Transverse colon (tissue), 4 donors: ENCODE measurements at regions not wholly inside any gene's neighbourhood (a gene's known extent, or its start where the extent isn't known, plus 50 kb on each side); places are given as distances from the start of the nearest gene placed in this dataset.

Source experiments
- DNase-seq: peaks from one replicate; pipeline ENCODE4 v3.0.0-alpha.2; 2019
- H3K27ac ChIP-seq, 4 donors: fragments of 200-600 bp; sonication (generic); 2 replicates each; pipeline ENCODE4 v1.5.1; 2016 to 2018; ENCODE audit warnings: inconsistent platforms in 4 of 4
- H3K27me3 ChIP-seq: fragments of 200-600 bp; sonication (generic); 2 replicates; pipeline ENCODE4 v1.5.1; 2017; ENCODE audit warnings: inconsistent platforms
- H3K36me3 ChIP-seq, 4 donors: fragments of 200-600 bp; sonication (generic); 2 replicates each; pipeline ENCODE4 v1.5.1; 2017 to 2019; ENCODE audit warnings: inconsistent platforms in 4 of 4
- H3K4me1 ChIP-seq, 4 donors: fragments of 200-600 bp; sonication (generic); 2 replicates each; pipeline ENCODE4 v1.5.1; 2017 to 2020; ENCODE audit warnings: inconsistent platforms in 4 of 4
- H3K4me3 ChIP-seq, 4 donors: fragments of 200-600 bp; sonication (generic); 1 replicate in 1 of 4; 2 replicates in 3 of 4; pipeline versions ENCODE4 v1.5.1 to v1.6.1; 2017 to 2019; ENCODE audit warnings: inconsistent platforms in 4 of 4
- H3K9me3 ChIP-seq, 2 donors: fragments of 200-600 bp; sonication (generic); 2 replicates each; pipeline ENCODE4 v1.5.1; 2017 to 2019; ENCODE audit warnings: inconsistent platforms in 2 of 2
- EP300 ChIP-seq: sonication (generic); formaldehyde crosslinking; IDR thresholded peaks from one replicate; pipeline ENCODE4 v1.6.1; 2017; ENCODE audit warnings: antibody characterized with exemption, low read depth
- POLR2A ChIP-seq: fragments of 450-650 bp; IDR thresholded peaks from one replicate; pipeline ENCODE4 v1.6.1; 2016; ENCODE audit warnings: antibody characterized with exemption, mild to moderate bottlenecking, moderate library complexity
- POLR2AphosphoS5 ChIP-seq, 3 donors: sonication (generic); formaldehyde crosslinking; IDR thresholded peaks; one replicate each; pipeline ENCODE4 v1.6.1; 2016; ENCODE audit warnings: antibody characterized with exemption in 3 of 3
- WGBS, 2 donors: methylation state at CpG; one replicate each; pipeline ENCODE4 v1.1.5; 2018; ENCODE audit warnings: low coverage in 1 of 2; 5-methylcytosine and 5-hydroxymethylcytosine counted together
- in situ Hi-C, 4 donors: fragments of 200-750 bp; cut with MboI; loops; one replicate each; pipeline versions ENCODE4 v1.15.0 to v1.15.1; 2017; ENCODE audit warnings: low sequenced_read_pairs in 3 of 4, low pct_ligation_motif_present in 1 of 4, low pct_unique_long_range_greater_than_20kb in 1 of 4
- intact Hi-C: fragments of 100-400 bp; cut with DNase I; formaldehyde crosslinking; loops from one replicate; pipeline ENCODE4 v1.15.1; 2023; ENCODE audit warnings: low total_unique reads
- TF ChIP-seq, protein P1 (sequence below), 5 experiments: fragments of 200-600 bp in 3 of 5; fragments of 450-650 bp in 2 of 5; sonication (generic) in 3 of 5; IDR thresholded peaks; 1 replicate in 2 of 5; 2 replicates in 3 of 5; pipeline ENCODE4 v1.5.1; 2016 to 2017; ENCODE audit warnings: antibody characterized with exemption in 5 of 5, inconsistent platforms in 3 of 5, mild to moderate bottlenecking in 2 of 5, moderate library complexity in 1 of 5

DNA sequence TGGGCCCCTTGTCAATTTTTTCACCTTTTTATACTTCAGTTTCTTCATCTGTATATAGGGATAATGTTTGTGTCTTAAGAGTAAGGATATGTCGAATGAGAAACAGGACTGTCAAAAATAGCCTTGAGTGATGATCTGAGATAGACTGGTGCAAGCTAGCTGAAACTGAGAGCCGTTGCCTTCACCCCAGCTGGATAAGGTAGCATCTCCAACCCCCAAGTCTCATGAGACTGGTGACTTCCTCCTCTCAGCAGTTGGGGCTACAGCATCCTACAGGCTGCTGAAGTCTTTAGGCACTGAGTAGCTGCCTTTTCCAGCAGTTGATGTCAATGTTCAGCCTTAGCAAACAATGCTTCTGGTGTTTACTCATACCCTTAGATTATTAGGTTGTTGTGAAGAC is 330.2 kb downstream of the OSTF1 start:
- Histone ChIP-seq H3K4me3 (no peak overlapping the region), H3K27me3 (no peaks in the 10 kb centered on the region), H3K36me3 (no peaks in the 10 kb centered on the region), H3K27ac (no peak overlapping the region), H3K9me3 (no peaks in the 10 kb centered on the region), H3K4me1 (no peaks in the 10 kb centered on the region)
- TF ChIP-seq EP300 (no peak), POLR2A (no peak), POLR2AphosphoS5 (IDR thresholded peaks at IDR 0.05) (no peak)
- TF ChIP-seq, protein P1, sequence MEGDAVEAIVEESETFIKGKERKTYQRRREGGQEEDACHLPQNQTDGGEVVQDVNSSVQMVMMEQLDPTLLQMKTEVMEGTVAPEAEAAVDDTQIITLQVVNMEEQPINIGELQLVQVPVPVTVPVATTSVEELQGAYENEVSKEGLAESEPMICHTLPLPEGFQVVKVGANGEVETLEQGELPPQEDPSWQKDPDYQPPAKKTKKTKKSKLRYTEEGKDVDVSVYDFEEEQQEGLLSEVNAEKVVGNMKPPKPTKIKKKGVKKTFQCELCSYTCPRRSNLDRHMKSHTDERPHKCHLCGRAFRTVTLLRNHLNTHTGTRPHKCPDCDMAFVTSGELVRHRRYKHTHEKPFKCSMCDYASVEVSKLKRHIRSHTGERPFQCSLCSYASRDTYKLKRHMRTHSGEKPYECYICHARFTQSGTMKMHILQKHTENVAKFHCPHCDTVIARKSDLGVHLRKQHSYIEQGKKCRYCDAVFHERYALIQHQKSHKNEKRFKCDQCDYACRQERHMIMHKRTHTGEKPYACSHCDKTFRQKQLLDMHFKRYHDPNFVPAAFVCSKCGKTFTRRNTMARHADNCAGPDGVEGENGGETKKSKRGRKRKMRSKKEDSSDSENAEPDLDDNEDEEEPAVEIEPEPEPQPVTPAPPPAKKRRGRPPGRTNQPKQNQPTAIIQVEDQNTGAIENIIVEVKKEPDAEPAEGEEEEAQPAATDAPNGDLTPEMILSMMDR (IDR thresholded peaks at IDR 0.05) = no peak
- in situ Hi-C loops (no loop called here), intact Hi-C loops (no loop called here)
- WGBS, 2 donors = 33 to 66% methylated on average over 2 of the region's 2 CpGs
- DNase-seq = no peak

DNA sequence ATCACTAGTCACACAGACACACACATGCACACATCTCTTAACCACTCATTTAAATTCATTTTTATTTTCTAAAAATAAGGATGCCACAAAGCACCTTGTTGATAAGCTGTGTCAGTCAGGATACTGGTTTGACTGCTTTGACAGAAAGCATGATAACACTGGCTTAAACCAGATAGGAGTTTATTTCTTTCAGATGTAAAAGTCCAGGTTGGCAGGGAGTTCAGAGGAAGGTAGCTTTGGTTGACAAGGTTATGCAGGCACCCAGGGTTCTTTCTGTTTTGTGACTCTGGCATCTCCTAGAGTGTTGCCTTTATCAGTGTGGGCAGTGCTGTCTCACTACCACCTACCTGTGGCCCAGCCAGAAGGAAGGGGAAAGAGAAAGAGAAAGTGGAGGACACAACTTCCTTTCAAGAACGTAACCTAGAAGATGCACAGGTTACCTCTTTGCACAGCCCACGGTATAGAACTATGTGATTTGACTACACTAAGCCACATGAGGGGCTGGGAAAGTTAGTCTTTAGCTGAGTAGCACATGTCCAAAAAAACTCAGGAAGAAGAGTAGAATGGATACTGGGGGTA is 334.7 kb downstream of the OSTF1 start:
- Histone ChIP-seq H3K4me1 (no peaks in the 10 kb centered on the region), H3K36me3 (no peaks in the 10 kb centered on the region), H3K27ac (no peak overlapping the region), H3K27me3 (no peaks in the 10 kb centered on the region), H3K4me3 (no peak overlapping the region), H3K9me3 (no peaks in the 10 kb centered on the region)
- no peak for TF ChIP-seq EP300
- TF ChIP-seq POLR2A = no peak
- TF ChIP-seq POLR2AphosphoS5 (IDR thresholded peaks at IDR 0.05) = no peak
- TF ChIP-seq, protein P1 (IDR thresholded peaks at IDR 0.05) = no peak
- 71% methylated on average over 2 of the region's 2 CpGs; no CpG with 5 or more reads in 1 of the 2 donors for WGBS, 2 donors
- in situ Hi-C loops (no loop called here), intact Hi-C loops (no loop called here)
- DNase-seq = no peak

DNA sequence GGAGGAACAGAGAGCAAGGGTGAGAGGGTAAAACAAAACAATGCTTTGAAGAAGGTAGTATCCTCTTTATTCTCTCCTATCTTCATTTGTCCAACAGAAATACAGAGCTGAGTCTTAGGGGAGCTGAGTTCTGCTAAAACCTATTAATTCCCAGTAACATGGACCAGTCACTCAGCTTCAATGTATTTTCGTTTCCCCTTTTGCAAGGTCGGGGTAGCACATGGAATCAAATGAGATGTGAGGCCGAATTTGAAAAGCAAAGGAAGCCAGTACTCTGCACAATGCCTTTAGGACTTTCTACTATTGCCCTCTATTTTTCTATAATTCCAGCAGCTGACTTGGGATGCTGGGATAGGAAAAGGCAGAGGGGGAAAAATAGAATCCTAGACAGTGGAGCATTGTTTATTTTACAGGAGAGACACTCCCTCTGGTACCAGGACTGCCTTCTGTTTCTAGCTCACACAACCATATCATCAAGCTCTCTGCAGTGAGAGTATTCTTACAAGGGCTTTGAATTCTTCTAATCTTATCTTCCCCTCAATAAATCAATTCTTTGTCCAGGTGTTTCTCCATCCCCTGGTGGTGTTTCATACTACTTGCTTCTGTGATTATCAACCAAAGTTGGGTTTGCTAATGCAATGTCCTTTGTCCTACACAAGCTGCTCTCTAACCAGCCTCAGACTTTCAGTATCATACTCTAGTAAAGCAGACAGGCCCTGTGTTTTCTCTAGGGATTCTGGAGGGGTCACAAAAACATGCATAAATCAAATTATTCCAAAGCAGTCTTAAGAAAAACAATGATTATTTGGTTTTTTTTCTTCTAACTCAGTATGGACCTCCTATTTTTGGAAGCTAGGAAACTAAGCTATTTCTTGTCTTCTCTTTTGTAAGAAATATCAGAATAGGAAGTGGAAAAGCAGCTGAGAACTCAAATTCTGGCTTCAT is 341.5 kb downstream of the OSTF1 start:
- no peak for DNase-seq
- in situ Hi-C loops = no loop called here
- Histone ChIP-seq H3K4me1 (no peaks in the 10 kb centered on the region), H3K36me3 (no peaks in the 10 kb centered on the region), H3K27ac (no peak overlapping the region), H3K27me3 (no peaks in the 10 kb centered on the region), H3K9me3 (no peaks in the 10 kb centered on the region), H3K4me3 (no peak overlapping the region)
- TF ChIP-seq POLR2A (no peak), POLR2AphosphoS5 (IDR thresholded peaks at IDR 0.05) (no peak), EP300 (no peak)
- TF ChIP-seq, protein P1 (IDR thresholded peaks at IDR 0.05) = no peak
- WGBS, 2 donors = 44 to 54% methylated on average over 3 of the region's 3 CpGs
- intact Hi-C loops = no loop called here

DNA sequence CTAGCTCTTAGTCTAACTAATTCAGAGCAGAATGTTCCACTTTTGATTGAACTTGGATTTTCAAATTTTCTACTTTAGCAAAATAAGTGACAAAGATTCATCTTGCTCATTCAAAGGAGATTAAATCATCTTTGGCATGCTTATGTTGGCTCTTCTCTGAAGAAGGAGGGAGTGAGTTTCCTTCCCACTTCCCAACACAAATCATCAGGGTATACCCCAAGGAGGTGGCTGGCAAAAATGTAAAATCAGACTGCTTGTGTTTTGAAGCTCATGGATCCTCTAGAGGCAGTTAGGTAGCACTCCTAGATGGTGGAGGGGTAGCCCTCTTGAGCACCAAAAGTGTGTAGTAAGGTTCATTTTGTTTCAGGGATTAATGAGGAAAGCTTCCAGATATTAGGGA is 343.1 kb downstream of the OSTF1 start:
- no peak for TF ChIP-seq EP300
- TF ChIP-seq, protein P1 (IDR thresholded peaks at IDR 0.05) = no peak
- TF ChIP-seq POLR2AphosphoS5 (IDR thresholded peaks at IDR 0.05) = no peak
- Histone ChIP-seq H3K27me3 (no peaks in the 10 kb centered on the region), H3K9me3 (no peaks in the 10 kb centered on the region), H3K27ac (no peak overlapping the region), H3K36me3 (no peaks in the 10 kb centered on the region), H3K4me3 (no peak overlapping the region), H3K4me1 (no peaks in the 10 kb centered on the region)
- intact Hi-C loops (no loop called here), in situ Hi-C loops (no loop called here)
- DNase-seq = no peak
